ENCODE measurements at regions not wholly inside any gene's neighbourhood (a gene's known extent, or its start where the extent isn't known, plus 50 kb on each side); places are given as distances from the start of the nearest gene placed in this dataset.

GRCh38 chr13:38121267-38121666 lies 228.4 kb upstream of the UFM1 start:
- TF ChIP-seq CTCF (conservative IDR thresholded peaks at IDR 0.05) (no peak), EZH2 (IDR thresholded peaks at IDR 0.05; ENCODE audit: low read depth) (no peak)
